Thyroid gland (tissue), 4 donors: ENCODE measurements at regions not wholly inside any gene's neighbourhood (a gene's known extent, or its start where the extent isn't known, plus 50 kb on each side); places are given as distances from the start of the nearest gene placed in this dataset.

Source experiments
- CTCF ChIP-seq, 6 experiments: fragments of 200-600 bp in 3 of 6; fragments of 450-650 bp in 3 of 6; sonication (generic) in 3 of 6; IDR thresholded peaks; one replicate each; pipeline ENCODE4 v1.5.1; 2016 to 2019; ENCODE audit warnings: antibody characterized with exemption in 6 of 6, mild to moderate bottlenecking in 2 of 6, inconsistent platforms in 1 of 6, moderate library complexity in 1 of 6
- POLR2A ChIP-seq, 2 donors: fragments of 450-650 bp; IDR thresholded peaks; one replicate each; pipeline ENCODE4 v1.6.1; 2017; ENCODE audit warnings: antibody characterized with exemption in 2 of 2, mild to moderate bottlenecking in 2 of 2, moderate library complexity in 1 of 2

- no peak for TF ChIP-seq CTCF (IDR thresholded peaks at IDR 0.05)
- no peak for TF ChIP-seq POLR2A (IDR thresholded peaks at IDR 0.05)
Measured at GRCh38 chr20:47448429-47448828, 53.3 kb upstream of the NCOA3 start.
